Activated CD4-positive, alpha-beta T cell treated with anti-CD3 and anti-CD28 coated beads for 24 hours (primary cell): ENCODE measurements at regions not wholly inside any gene's neighbourhood (a gene's known extent, or its start where the extent isn't known, plus 50 kb on each side); places are given as distances from the start of the nearest gene placed in this dataset.
"Not testable (repeated sequence)": the region's sequence is repeated elsewhere in the genome, so short reads cannot be mapped to it uniquely, and the experiment has no call there.

Source experiments
- DNase-seq, 2 donors: peaks; one replicate each; pipeline ENCODE4 v3.0.0-alpha.2; 2020; ENCODE audit warnings: low read depth in 2 of 2

DNA sequence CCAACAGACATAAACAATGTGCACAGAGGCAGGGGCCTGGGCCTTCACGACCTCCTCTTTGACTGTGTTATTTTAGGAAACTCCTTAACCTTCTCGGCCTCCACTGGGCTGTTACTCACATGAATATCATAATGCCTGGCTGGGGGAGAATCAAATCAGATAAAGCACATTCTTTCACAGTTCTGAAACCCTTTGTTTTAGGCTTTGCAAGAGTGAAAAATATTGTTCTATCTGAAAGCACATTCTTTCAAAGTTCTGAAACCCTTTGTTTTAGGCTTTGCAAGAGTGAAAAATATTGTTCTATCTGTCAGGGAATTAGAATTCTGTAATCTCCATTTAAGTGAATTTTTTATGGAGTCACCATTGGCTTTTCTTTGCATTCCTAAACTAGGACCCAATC is 50.7 kb upstream of the SYNDIG1 start:
- no peak for DNase-seq

DNA sequence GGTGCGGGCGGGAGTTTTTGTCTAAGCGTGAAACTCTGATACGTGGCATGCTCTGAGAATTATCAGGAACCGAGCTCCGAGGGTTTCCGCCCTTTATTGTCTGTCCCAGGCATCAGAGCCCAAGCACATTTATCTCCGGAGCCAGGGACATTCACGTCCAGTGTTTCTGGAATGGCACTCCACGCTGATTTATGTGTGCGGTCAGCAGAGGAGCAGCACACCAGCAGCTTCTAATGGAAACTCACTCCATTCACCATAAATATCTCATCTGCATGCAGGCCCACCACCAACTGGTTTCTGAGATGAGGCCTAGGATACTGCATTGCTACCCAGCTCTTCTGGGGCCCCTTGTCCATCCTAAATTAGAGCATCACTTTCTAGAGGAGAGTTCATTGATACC is 51.9 kb upstream of the SYNDIG1 start:
- DNase-seq, result no peak

DNA sequence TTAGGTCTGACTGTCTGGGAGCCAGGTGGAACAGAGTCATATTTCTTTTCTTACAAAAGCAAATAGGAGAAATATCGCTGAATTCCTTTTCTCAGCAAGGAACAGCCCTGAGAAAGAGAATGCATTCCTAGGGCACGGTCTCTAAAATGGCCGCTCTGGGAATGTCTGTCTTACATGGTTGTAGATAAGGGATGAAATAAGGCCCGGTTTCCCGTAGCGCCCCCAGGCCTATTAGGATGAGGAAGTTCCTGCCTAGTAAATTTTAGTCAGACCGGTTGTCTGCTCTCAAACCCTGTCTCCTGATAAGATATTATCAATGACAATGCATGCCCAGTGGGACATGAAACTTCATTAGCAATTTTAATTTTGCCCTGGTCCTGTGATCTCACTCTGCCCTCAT is 54.0 kb upstream of the SYNDIG1 start:
- DNase-seq, result not testable (repeated sequence)

DNA sequence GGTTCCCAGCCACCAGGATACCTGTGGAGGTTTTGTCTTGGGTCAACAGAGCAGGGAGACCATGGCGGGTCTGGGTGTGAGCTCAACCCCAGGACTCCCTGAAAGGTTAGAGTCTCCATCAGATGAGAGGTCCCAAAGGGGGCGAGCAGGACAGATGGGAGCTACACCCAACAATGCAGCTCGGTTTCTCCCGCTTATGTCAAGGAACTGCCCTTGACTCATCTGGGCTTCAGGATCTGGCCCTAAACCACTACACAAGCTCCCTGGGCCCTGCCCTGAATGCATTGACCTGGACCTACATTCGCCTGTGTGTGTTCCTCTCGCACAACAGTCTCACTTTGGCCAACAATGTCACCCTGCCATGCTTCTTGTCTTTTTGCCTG is 57.6 kb upstream of the SYNDIG1 start:
- no peak for DNase-seq

DNA sequence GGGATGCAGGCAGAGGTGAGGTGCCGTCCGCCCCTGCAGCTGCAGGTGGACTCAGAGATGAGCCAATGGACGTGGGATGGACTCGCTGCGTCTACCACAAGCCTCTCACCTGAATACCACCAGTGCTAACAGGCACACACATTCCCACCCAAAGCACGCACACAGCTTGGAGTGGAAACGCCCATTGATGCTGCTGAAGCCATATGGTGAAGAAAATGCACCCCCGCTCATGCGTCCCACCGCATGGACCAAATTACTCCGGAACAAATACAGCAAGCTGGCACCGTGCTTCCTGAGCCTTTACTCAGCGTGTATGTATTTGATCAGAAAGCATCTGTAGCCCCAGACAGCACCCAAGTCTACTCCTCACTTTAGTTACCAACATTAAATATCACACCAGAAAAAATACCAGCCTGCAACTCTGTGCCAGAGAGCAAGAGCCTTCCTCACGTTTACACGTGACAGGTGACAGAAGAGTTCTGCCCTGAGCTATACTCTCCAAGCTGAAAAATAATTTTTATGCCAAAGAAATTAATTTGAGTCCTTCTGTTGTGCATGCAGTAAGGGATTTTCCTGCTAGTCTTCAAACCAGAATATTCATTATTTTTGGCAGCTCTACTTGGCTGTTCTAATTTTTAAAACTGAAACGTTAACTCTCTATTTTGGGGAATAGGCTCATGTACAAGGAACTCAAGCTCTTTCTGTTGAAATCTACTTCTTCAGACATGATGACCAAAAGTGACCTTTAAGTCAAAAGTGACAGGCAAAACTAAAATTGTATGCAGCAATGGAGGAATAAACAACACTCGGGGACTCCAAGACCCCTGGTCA is 58.2 kb upstream of the SYNDIG1 start:
- DNase-seq, result no peak

GRCh38 chr20:24407151-24407550 is 62.3 kb upstream of the SYNDIG1 start:
- DNase-seq, result no peak

- DNase-seq, result no peak
These were observed 62.7 kb upstream of the SYNDIG1 start for GRCh38 chr20:24406750-24407149.

GRCh38 chr20:24406251-24406650 is 63.2 kb upstream of the SYNDIG1 start:
- no peak for DNase-seq

GRCh38 chr20:24405810-24406209 is 63.6 kb upstream of the SYNDIG1 start:
- DNase-seq, result no peak

DNA sequence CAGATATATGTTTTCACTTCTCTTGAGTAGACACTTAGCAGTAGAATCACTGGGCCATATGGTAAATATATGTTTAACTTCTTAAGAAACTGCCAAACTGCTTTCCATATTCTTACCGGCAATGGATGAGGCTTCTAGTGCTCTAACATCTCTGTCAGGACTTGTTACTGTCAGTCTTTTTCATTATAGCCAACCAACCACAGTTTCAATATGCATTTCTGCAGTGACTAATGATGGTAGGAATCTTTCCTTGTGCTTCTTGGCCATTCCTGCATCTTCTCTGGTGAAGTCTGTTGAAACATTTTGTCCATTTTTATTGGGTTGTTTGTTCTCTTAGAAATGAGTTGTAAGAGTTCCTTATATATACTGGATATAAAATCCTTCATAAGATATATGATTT is 66.0 kb upstream of the SYNDIG1 start:
- no peak for DNase-seq

GRCh38 chr20:24402188-24402587 is 67.2 kb upstream of the SYNDIG1 start:
- DNase-seq, result no peak

DNA sequence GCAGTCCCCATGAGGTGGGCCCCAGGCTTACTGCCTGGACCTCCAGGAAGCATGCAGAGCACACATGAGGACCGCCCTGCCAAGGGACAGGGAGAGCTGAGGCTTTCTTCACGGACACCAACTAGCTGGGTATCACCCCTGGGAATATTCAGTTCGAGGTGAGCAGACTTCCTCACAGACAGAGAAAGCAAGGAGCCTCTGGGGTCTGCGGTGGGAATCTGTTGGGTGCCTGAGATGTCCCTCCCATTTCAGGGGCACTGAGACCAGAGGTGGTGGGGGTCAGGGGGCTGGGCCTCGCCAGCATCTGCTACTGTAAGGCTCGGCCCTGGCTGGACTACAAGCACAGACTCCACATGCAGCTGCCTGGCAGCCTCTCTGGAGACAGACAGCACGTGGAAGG is 74.3 kb upstream of the SYNDIG1 start:
- no peak for DNase-seq

GRCh38 chr20:24393903-24394302 is 75.5 kb upstream of the SYNDIG1 start:
- DNase-seq, result no peak

GRCh38 chr20:24392612-24393011 is 76.8 kb upstream of the SYNDIG1 start:
- no peak for DNase-seq

DNA sequence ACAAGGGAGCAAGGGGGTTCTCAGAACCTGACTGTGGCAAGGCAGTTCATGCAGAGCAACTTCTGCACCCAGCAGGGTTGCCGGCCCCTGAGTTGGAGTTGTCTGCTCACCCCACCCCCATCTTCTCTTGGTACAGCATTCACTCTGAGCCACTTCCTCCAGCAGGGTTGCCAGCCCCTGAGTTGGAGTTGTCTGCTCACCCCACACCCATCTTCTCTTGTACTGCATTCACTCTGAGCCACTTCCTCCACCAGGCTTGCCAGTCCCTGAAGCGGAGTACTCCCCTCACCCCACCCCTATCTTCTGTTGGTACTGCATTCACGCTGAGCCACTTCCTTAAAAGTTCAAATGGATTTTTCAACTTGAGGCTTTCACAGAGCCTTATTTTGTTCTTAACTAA is 79.7 kb upstream of the SYNDIG1 start:
- peak in 1 of 2 donors; percentile 7 for DNase-seq

- no peak for DNase-seq
These were observed 80.5 kb upstream of the SYNDIG1 start for GRCh38 chr20:24388828-24389380.

DNA sequence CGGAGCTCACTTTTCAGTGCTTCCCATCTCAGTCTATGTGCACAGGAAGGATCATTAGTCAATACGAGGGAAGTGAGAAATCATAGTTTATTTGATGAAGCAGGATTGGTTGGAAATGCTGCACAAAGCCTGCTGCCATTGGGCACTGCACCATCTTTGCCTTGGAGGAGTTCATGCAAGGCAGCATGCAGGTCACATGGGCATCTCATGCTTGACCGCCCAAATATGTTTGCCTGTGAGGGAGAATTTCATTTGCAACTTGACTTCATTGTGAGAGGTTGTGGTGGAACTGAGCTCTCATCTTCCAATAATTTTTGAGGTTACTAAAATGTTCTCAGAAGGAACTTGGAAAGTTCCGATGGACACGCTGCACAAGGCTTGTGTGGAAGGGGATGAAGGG is 83.9 kb upstream of the SYNDIG1 start:
- no peak for DNase-seq

- no peak for DNase-seq
These were observed 84.6 kb upstream of the SYNDIG1 start for GRCh38 chr20:24384865-24385264.

DNA sequence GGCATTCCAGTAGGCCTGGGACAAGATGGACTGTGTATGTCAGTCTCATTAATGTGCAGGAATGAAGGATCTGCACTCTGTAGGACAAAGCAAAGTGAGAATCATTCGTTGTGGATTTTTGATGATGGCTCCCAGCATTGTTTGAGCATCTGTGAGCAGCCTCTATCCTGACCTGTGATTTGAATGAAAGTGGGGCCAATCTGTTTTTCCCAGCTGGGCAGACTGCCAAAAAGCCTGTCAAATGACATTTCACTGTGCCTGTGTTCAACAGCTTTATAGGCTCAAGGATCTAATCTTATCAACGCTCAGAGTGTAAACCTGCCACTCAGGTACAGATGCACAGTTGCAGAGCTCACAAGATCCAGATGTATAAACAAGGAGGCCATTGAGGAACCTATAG is 86.7 kb upstream of the SYNDIG1 start:
- no peak for DNase-seq

DNA sequence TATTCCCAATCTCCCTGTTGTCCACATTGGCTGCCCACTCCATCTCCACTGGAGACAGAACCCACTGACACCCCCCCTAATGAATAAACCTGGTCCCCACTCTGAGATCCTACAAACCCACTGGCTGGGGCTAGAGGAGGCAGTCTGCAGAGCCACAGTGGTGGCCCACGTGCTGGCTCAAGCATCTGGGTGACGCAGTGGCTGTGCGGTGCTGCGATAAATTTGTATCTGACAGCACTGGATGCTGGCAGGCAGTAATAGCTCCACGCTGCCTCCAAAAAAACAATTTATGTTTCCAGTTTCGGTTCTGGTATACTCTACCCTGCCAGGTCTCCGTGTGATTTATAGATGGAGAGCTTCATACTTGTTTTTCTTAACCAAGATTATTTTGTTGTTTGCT is 87.1 kb upstream of the SYNDIG1 start:
- no peak for DNase-seq

- DNase-seq, result no peak
These were observed 87.5 kb upstream of the SYNDIG1 start for GRCh38 chr20:24381886-24382285.

DNA sequence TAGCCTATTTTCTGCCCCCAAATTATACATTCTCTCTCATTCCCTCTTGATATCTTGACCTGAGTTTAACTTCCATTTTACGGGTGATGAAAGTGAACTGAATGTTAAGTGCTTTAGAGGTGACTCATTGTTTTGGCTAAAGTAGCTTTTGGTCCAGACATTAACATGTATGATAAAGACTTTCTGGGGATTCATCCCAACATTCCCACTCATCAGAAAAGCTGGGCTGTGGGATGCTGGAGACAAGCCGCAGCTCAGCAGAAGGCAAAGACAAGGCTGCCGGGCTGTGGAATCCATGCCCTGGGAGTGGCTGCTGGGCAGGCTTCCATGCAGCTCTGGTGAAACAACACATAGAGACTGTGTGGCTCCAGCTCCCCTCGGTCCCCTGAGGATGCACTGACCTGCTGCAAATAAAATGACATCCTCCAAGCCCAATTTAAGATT is 89.9 kb upstream of the SYNDIG1 start:
- no peak for DNase-seq

GRCh38 chr20:24378661-24379483 is 90.6 kb upstream of the SYNDIG1 start:
- DNase-seq, result no peak
